GM18519 (cell line): ENCODE measurements at regions not wholly inside any gene's neighbourhood (a gene's known extent, or its start where the extent isn't known, plus 50 kb on each side); places are given as distances from the start of the nearest gene placed in this dataset.
"Not testable (repeated sequence)": the region's sequence is repeated elsewhere in the genome, so short reads cannot be mapped to it uniquely, and the experiment has no call there.

Experiments
- ATAC-seq: cut with Tn5 transposase; IDR thresholded peaks from one replicate; pipeline ENCODE4 v1.9.1; 2021; ENCODE audit warnings: mild to moderate bottlenecking, moderate library complexity; ENCODE audit not compliant: unreplicated experiment, low FRiP score

- no peak for ATAC-seq
Measured at GRCh38 chr6:153449279-153449678, 318.2 kb upstream of the RGS17 start.

GRCh38 chr6:153442749-153443148 lies 311.7 kb upstream of the RGS17 start:
- not testable (repeated sequence) for ATAC-seq

GRCh38 chr6:153442096-153442495 lies 311.0 kb upstream of the RGS17 start:
- no peak for ATAC-seq

- ATAC-seq = no peak
Measured at GRCh38 chr6:153437193-153437592, 306.1 kb upstream of the RGS17 start.

GRCh38 chr6:153436351-153436750 lies 305.3 kb upstream of the RGS17 start:
- ATAC-seq = no peak

- ATAC-seq = no peak
Measured at GRCh38 chr6:153435787-153436186, 304.7 kb upstream of the RGS17 start.

GRCh38 chr6:153425536-153425935 lies 294.5 kb upstream of the RGS17 start:
- ATAC-seq = no peak

GRCh38 chr6:153424719-153425400 lies 293.8 kb upstream of the RGS17 start:
- ATAC-seq = no peak

GRCh38 chr6:153412519-153412918 lies 281.4 kb upstream of the RGS17 start:
- ATAC-seq = no peak

GRCh38 chr6:153411070-153411648 lies 280.1 kb upstream of the RGS17 start:
- ATAC-seq = no peak

GRCh38 chr6:153405931-153406330 lies 274.8 kb upstream of the RGS17 start:
- no peak for ATAC-seq

GRCh38 chr6:153401751-153402150 lies 270.7 kb upstream of the RGS17 start:
- no peak for ATAC-seq

GRCh38 chr6:153392156-153392555 lies 261.1 kb upstream of the RGS17 start:
- no peak for ATAC-seq

GRCh38 chr6:153373869-153374268 lies 242.8 kb upstream of the RGS17 start:
- ATAC-seq = no peak

- no peak for ATAC-seq
Measured at GRCh38 chr6:153368131-153368530, 237.0 kb upstream of the RGS17 start.

GRCh38 chr6:153367021-153367420 lies 235.9 kb upstream of the RGS17 start:
- no peak for ATAC-seq

- no peak for ATAC-seq
Measured at GRCh38 chr6:153357391-153357790, 226.3 kb upstream of the RGS17 start.

- ATAC-seq = no peak
Measured at GRCh38 chr6:153340568-153340967, 209.5 kb upstream of the RGS17 start.

- no peak for ATAC-seq
Measured at GRCh38 chr6:153334121-153334520, 203.0 kb upstream of the RGS17 start.

- ATAC-seq = not testable (repeated sequence)
Measured at GRCh38 chr6:153331221-153331620, 200.1 kb upstream of the RGS17 start.

- no peak for ATAC-seq
Measured at GRCh38 chr6:153328194-153328593, 197.1 kb upstream of the RGS17 start.

- ATAC-seq = no peak
Measured at GRCh38 chr6:153325661-153326060, 194.6 kb upstream of the RGS17 start.
